HL-60 (cell line): ENCODE measurements at regions not wholly inside any gene's neighbourhood (a gene's known extent, or its start where the extent isn't known, plus 50 kb on each side); places are given as distances from the start of the nearest gene placed in this dataset.

Experiments used
- DNase-seq, 2 experiments: peaks; one replicate each; pipeline ENCODE4 v3.0.0-alpha.2; 2010 to 2020; ENCODE audit warnings: low read depth in 1 of 2, low spot score in 1 of 2
- H3K27ac ChIP-seq: fragments of 250-450 bp; sonication (Bioruptor Pico); replicated peaks from 2 replicates; pipeline ENCODE4 v1.5.1; 2020; ENCODE audit warnings: mild to moderate bottlenecking, moderate library complexity
- H3K27me3 ChIP-seq: fragments of 250-450 bp; sonication (Bioruptor Pico); 2 replicates; pipeline ENCODE4 v1.5.1; 2021; ENCODE audit warnings: mild to moderate bottlenecking, moderate library complexity; ENCODE audit not compliant: insufficient read depth, poor library complexity, severe bottlenecking
- H3K4me3 ChIP-seq: replicated peaks from 2 replicates; pipeline ENCODE4 v1.5.1; 2011; ENCODE audit warnings: mild to moderate bottlenecking, control low read depth, low read length; ENCODE audit not compliant: insufficient read depth
- CTCF ChIP-seq: IDR thresholded peaks from one replicate; pipeline ENCODE4 v1.5.1; 2011; ENCODE audit warnings: low read length, control low read depth, inconsistent platforms; ENCODE audit not compliant: insufficient read depth
- GABPA ChIP-seq: IDR thresholded peaks from 2 replicates; pipeline ENCODE4 v1.6.1; 2012; ENCODE audit warnings: low read depth
- POLR2AphosphoS5 ChIP-seq: IDR thresholded peaks from 2 replicates; pipeline ENCODE4 v1.6.1; 2012; ENCODE audit warnings: low read depth
- SPI1 ChIP-seq: IDR thresholded peaks from 2 replicates; pipeline ENCODE4 v1.6.1; 2012; ENCODE audit warnings: low read depth, mild to moderate bottlenecking, borderline replicate concordance
- TF ChIP-seq, protein P1 (sequence below): IDR thresholded peaks from 2 replicates; pipeline ENCODE4 v1.6.1; 2012; ENCODE audit warnings: low read depth; ENCODE audit not compliant: insufficient replicate concordance

DNA sequence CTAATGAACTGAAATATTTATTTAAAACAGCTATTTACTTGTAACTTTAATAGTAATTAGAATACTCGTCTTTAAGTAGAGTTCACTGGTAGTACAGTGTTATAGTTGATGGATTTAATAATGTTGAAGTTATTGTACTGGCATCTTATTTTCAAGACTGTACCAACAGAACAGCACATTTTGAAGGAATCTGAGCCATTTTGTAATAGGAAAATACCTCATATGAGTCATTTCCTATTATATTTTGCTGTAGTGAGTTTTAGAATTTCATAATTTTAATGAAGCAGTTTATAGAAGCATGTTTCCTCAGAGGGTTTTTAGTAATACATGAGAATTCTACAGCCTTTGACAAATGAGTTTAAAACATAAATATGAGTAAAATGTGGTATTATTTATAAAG is 258.3 kb downstream of the OLFM3 start:
- no peaks in the 10 kb centered on the region for H3K27me3 ChIP-seq
- no peak for TF ChIP-seq SPI1
- TF ChIP-seq CTCF = no peak
- TF ChIP-seq, protein P1, sequence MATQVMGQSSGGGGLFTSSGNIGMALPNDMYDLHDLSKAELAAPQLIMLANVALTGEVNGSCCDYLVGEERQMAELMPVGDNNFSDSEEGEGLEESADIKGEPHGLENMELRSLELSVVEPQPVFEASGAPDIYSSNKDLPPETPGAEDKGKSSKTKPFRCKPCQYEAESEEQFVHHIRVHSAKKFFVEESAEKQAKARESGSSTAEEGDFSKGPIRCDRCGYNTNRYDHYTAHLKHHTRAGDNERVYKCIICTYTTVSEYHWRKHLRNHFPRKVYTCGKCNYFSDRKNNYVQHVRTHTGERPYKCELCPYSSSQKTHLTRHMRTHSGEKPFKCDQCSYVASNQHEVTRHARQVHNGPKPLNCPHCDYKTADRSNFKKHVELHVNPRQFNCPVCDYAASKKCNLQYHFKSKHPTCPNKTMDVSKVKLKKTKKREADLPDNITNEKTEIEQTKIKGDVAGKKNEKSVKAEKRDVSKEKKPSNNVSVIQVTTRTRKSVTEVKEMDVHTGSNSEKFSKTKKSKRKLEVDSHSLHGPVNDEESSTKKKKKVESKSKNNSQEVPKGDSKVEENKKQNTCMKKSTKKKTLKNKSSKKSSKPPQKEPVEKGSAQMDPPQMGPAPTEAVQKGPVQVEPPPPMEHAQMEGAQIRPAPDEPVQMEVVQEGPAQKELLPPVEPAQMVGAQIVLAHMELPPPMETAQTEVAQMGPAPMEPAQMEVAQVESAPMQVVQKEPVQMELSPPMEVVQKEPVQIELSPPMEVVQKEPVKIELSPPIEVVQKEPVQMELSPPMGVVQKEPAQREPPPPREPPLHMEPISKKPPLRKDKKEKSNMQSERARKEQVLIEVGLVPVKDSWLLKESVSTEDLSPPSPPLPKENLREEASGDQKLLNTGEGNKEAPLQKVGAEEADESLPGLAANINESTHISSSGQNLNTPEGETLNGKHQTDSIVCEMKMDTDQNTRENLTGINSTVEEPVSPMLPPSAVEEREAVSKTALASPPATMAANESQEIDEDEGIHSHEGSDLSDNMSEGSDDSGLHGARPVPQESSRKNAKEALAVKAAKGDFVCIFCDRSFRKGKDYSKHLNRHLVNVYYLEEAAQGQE = no peak
- TF ChIP-seq GABPA = no peak
- no peak for TF ChIP-seq POLR2AphosphoS5
- H3K27ac ChIP-seq = no peak overlapping the region
- H3K4me3 ChIP-seq = no peak overlapping the region
- DNase-seq = no peak

GRCh38 chr1:101739146-101739545 is 257.6 kb downstream of the OLFM3 start:
- H3K4me3 ChIP-seq = no peak overlapping the region
- no peak for DNase-seq
- H3K27ac ChIP-seq = no peak overlapping the region
- TF ChIP-seq GABPA (no peak), CTCF (no peak), SPI1 (no peak), POLR2AphosphoS5 (no peak)
- TF ChIP-seq, protein P1 = no peak
- no peaks in the 10 kb centered on the region for H3K27me3 ChIP-seq

DNA sequence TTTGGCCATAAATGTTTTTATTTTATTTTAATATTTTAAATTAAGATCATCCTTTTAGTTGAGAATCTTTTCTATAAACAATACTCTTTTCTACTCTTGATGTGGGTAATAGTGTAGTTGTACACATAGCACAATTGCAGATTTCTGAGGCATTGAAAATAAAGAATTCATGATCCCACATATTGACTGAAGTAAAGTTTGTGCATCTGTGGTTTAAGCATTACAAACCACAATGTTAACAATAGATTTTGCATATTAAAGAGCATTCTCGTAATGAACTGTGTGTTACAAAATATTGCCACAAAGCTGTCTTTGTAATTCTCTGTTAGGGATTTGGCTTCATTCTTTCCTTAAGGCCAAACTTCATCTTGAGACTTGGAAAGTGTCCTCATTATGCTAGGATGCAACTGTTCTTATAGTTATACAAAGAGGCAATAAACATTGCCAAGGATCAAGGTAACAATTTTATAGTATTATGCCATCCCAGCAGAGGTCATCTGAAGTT is 256.8 kb downstream of the OLFM3 start:
- Histone ChIP-seq H3K27ac (no peak overlapping the region), H3K4me3 (no peak overlapping the region), H3K27me3 (no peaks in the 10 kb centered on the region)
- DNase-seq = no peak
- no peak for TF ChIP-seq GABPA
- no peak for TF ChIP-seq POLR2AphosphoS5
- TF ChIP-seq, protein P1 = no peak
- no peak for TF ChIP-seq SPI1
- TF ChIP-seq CTCF = no peak
